GM21360 (cell line): ENCODE measurements at regions not wholly inside any gene's neighbourhood (a gene's known extent, or its start where the extent isn't known, plus 50 kb on each side); places are given as distances from the start of the nearest gene placed in this dataset.
"Not testable (repeated sequence)": the region's sequence is repeated elsewhere in the genome, so short reads cannot be mapped to it uniquely, and the experiment has no call there.

Experiments used
- ATAC-seq: cut with Tn5 transposase; IDR thresholded peaks from one replicate; pipeline ENCODE4 v1.9.1; 2021; ENCODE audit warnings: mild to moderate bottlenecking, moderate library complexity; ENCODE audit not compliant: unreplicated experiment

- not testable (repeated sequence) for ATAC-seq
These were observed 64.5 kb downstream of the SLC30A10 start for GRCh38 chr1:219863816-219864215.

- no peak for ATAC-seq
These were observed 66.0 kb downstream of the SLC30A10 start for GRCh38 chr1:219862366-219862765.

- ATAC-seq = no peak
These were observed 69.4 kb downstream of the SLC30A10 start for GRCh38 chr1:219858980-219859379.

- ATAC-seq = no peak
These were observed 81.0 kb downstream of the SLC30A10 start for GRCh38 chr1:219847215-219847855.

GRCh38 chr1:219839595-219839994 is 88.8 kb downstream of the SLC30A10 start:
- not testable (repeated sequence) for ATAC-seq

- ATAC-seq = no peak
These were observed 90.4 kb downstream of the SLC30A10 start for GRCh38 chr1:219837994-219838294.

GRCh38 chr1:219837274-219837993 is 90.9 kb downstream of the SLC30A10 start:
- peak; percentile 57 for ATAC-seq

- ATAC-seq = no peak
These were observed 93.9 kb downstream of the SLC30A10 start for GRCh38 chr1:219834314-219834917.

- ATAC-seq = no peak
These were observed 95.0 kb downstream of the SLC30A10 start for GRCh38 chr1:219833214-219833815.

GRCh38 chr1:219826290-219826689 is 102.1 kb downstream of the SLC30A10 start:
- ATAC-seq = no peak

GRCh38 chr1:219825355-219825754 is 103.0 kb downstream of the SLC30A10 start:
- no peak for ATAC-seq

- ATAC-seq = no peak
These were observed 104.0 kb downstream of the SLC30A10 start for GRCh38 chr1:219824338-219824737.

- no peak for ATAC-seq
These were observed 107.8 kb downstream of the SLC30A10 start for GRCh38 chr1:219820551-219820950.

- no peak for ATAC-seq
These were observed 110.4 kb downstream of the SLC30A10 start for GRCh38 chr1:219817914-219818313.

- ATAC-seq = no peak
These were observed 115.1 kb downstream of the SLC30A10 start for GRCh38 chr1:219813294-219813693.

GRCh38 chr1:219812491-219813203 is 115.7 kb downstream of the SLC30A10 start:
- peak; percentile 94 for ATAC-seq

- no peak for ATAC-seq
These were observed 116.3 kb downstream of the SLC30A10 start for GRCh38 chr1:219812086-219812485.

- ATAC-seq = no peak
These were observed 117.9 kb downstream of the SLC30A10 start for GRCh38 chr1:219810451-219810850.

GRCh38 chr1:219808790-219809189 is 119.6 kb downstream of the SLC30A10 start:
- no peak for ATAC-seq

- ATAC-seq = no peak
These were observed 121.7 kb downstream of the SLC30A10 start for GRCh38 chr1:219806642-219807041.

- peak; percentile 88 for ATAC-seq
These were observed 122.3 kb downstream of the SLC30A10 start for GRCh38 chr1:219806020-219806419.
